OCI-LY1 (cell line): ENCODE measurements at regions not wholly inside any gene's neighbourhood (a gene's known extent, or its start where the extent isn't known, plus 50 kb on each side); places are given as distances from the start of the nearest gene placed in this dataset.

Source experiments
- CTCF ChIP-seq: fragments of 200-600 bp; sonication (generic), shearing (Covaris generic); IDR thresholded peaks from 2 replicates; pipeline ENCODE4 v1.5.1; 2017; ENCODE audit warnings: mild to moderate bottlenecking, antibody characterized with exemption, low read length, moderate library complexity, mixed read lengths
- EZH2 ChIP-seq: fragments of 200-600 bp; sonication (generic), shearing (Covaris generic); IDR thresholded peaks from 2 replicates; pipeline ENCODE4 v1.8.0; 2017; ENCODE audit warnings: borderline replicate concordance, mixed run types, mild to moderate bottlenecking, antibody characterized with exemption, low read length, moderate library complexity, mixed read lengths

DNA sequence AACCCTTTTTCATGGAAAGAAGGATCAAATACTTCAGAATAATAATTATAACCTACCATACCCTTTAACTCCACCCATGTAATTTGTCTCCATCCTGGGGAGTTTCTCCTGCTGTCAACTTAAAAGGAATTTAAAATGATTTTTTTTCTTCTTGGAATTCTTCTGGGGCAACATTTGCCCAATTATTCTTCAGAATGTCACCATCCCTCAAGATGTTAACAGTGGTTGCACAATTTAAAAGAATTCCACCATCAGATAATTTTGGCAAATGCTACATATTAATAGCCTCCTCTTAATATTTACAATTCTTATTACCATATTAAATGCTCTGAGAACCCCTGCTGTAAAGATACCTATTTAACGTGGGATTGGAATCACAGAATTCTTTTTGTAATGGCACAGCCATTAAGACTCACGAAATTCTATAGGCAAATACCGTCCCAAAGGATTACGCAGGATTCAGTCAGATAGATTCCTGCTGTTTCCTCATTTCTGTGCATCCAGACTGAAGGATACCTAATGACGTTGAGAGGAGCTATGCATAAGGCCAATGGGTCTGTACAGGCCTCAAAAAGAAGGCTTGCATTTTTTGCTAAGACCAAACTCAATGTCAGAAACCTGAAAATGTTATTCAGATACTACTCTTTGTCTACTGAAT, 177.5 kb downstream of the DAD1 start:
- TF ChIP-seq CTCF (no peak), EZH2 (no peak)
